Endothelial cell of umbilical vein (primary cell): ENCODE measurements at regions not wholly inside any gene's neighbourhood (a gene's known extent, or its start where the extent isn't known, plus 50 kb on each side); places are given as distances from the start of the nearest gene placed in this dataset.

Source experiments
- BruUV-seq: library from RNA; stranded (reverse); fragments of 400-500 nt; replicated peaks from 2 replicates; lab custom pipeline; 2021; lab: Mats Ljungman, UMichigan
- CTCF ChIA-PET: fragments of 300-600, 350-600 bp; sonication (Branson Sonifier 250); formaldehyde crosslinking; loops from one replicate; lab custom pipeline; 2021; ENCODE audit warnings: antibody characterized with exemption, inconsistent platforms; lab: Charles Lee
- POLR2A ChIA-PET: fragments of 300-600, 350-600 bp; sonication (Branson Sonifier 250); formaldehyde crosslinking; loops from one replicate; lab custom pipeline; 2021; ENCODE audit warnings: antibody characterized with exemption, inconsistent platforms; lab: Charles Lee
- DNase-seq: peaks from one replicate; pipeline ENCODE4 v3.0.0-alpha.2; 2011; ENCODE audit warnings: low read depth, low spot score
- FAIRE-seq: peaks from 2 replicates; lab custom pipeline; 2011; peaks lifted over from hg19 to GRCh38; lab: Jason Lieb, UNC
- H2AFZ ChIP-seq: 2 replicates; pipeline ENCODE4 v1.6.0; 2012; ENCODE audit warnings: low read depth, low read length, control low read depth, inconsistent platforms
- H3K27ac ChIP-seq: 2 replicates; pipeline ENCODE4 v1.5.1; 2011; ENCODE audit warnings: low read depth, mild to moderate bottlenecking, control low read depth, low read length, moderate library complexity; ENCODE audit not compliant: insufficient read depth
- H3K27me3 ChIP-seq, 2 experiments: 2 replicates each; pipeline versions ENCODE4 v1.6.0 to v1.6.1; 2011; ENCODE audit warnings: low read length in 2 of 2, mixed read lengths in 1 of 2; ENCODE audit not compliant: control insufficient read depth in 2 of 2, insufficient read depth in 2 of 2
- H3K36me3 ChIP-seq, 2 experiments: 2 replicates in 1 of 2; 3 replicates in 1 of 2; pipeline ENCODE4 v1.5.1; 2011; ENCODE audit warnings: low read length in 2 of 2, mild to moderate bottlenecking in 1 of 2, moderate library complexity in 1 of 2; ENCODE audit not compliant: control insufficient read depth in 2 of 2, insufficient read depth in 2 of 2; ENCODE audit errors: extremely low read depth in 1 of 2
- H3K4me1 ChIP-seq: 3 replicates; pipeline ENCODE4 v1.5.1; 2011; ENCODE audit warnings: mild to moderate bottlenecking, low read length; ENCODE audit not compliant: control insufficient read depth, insufficient read depth; ENCODE audit errors: extremely low read depth
- H3K4me2 ChIP-seq: 2 replicates; pipeline ENCODE4 v1.6.1; 2011; ENCODE audit warnings: low read length, control low read depth, mixed read lengths; ENCODE audit not compliant: insufficient read depth
- H3K4me3 ChIP-seq, 3 experiments: fragments of 200-600 bp in 1 of 3; sonication (generic), shearing (Covaris generic) in 1 of 3; replicated peaks in 1 of 3; 2 replicates each; pipeline ENCODE4 v1.5.1; 2011 to 2016; ENCODE audit warnings: control low read depth in 3 of 3, low read length in 3 of 3, mild to moderate bottlenecking in 2 of 3, inconsistent platforms in 1 of 3, low read depth in 1 of 3, moderate library complexity in 1 of 3; ENCODE audit not compliant: insufficient read depth in 1 of 3
- H3K79me2 ChIP-seq: 2 replicates; pipeline ENCODE4 v1.6.0; 2012; ENCODE audit warnings: low read length, inconsistent platforms; ENCODE audit not compliant: control insufficient read depth, insufficient read depth
- H3K9ac ChIP-seq: replicated peaks from 2 replicates; pipeline ENCODE3; 2011; ENCODE audit warnings: low read length, control low read depth; ENCODE audit not compliant: insufficient read depth; ENCODE audit errors: extremely low read depth
- H3K9me1 ChIP-seq: replicated peaks from 3 replicates; pipeline ENCODE4 v1.6.0; 2011; ENCODE audit warnings: mild to moderate bottlenecking, low read length; ENCODE audit not compliant: control insufficient read depth, insufficient read depth; ENCODE audit errors: extremely low read depth
- H3K9me3 ChIP-seq: replicated peaks from 2 replicates; pipeline ENCODE4 v1.5.1; 2012; ENCODE audit warnings: low read length, inconsistent platforms; ENCODE audit not compliant: control insufficient read depth, insufficient read depth
- H4K20me1 ChIP-seq: replicated peaks from 2 replicates; pipeline ENCODE3; 2011; ENCODE audit warnings: mild to moderate bottlenecking, low read length; ENCODE audit not compliant: control insufficient read depth, insufficient read depth; ENCODE audit errors: extremely low read depth
- CTCF ChIP-seq, 2 donors: IDR thresholded peaks; 1 replicate in 1 of 2; 2 replicates in 1 of 2; pipeline ENCODE4 v1.5.1; 2011; ENCODE audit warnings: low read length in 2 of 2, mild to moderate bottlenecking in 2 of 2, moderate library complexity in 2 of 2, control low read depth in 1 of 2, inconsistent platforms in 1 of 2, low read depth in 1 of 2; ENCODE audit not compliant: insufficient read depth in 1 of 2; ENCODE audit errors: extremely low read depth in 1 of 2
- EZH2 ChIP-seq: IDR thresholded peaks from 2 replicates; pipeline ENCODE4 v1.6.1; 2012; ENCODE audit warnings: borderline replicate concordance, low read depth, mild to moderate bottlenecking, moderate library complexity, low read length, inconsistent platforms; ENCODE audit not compliant: severe bottlenecking
- FOS ChIP-seq: IDR thresholded peaks from 2 replicates; pipeline ENCODE4 v1.6.1; 2011; ENCODE audit warnings: mild to moderate bottlenecking, low read length, moderate library complexity, borderline replicate concordance; ENCODE audit not compliant: insufficient read depth
- GATA2 ChIP-seq: IDR thresholded peaks from 2 replicates; pipeline ENCODE4 v1.7.0; 2011; ENCODE audit warnings: low read depth, mild to moderate bottlenecking, moderate library complexity, mixed read lengths, low read length; ENCODE audit not compliant: insufficient read length, insufficient read depth
- JUN ChIP-seq: IDR thresholded peaks from 2 replicates; pipeline ENCODE4 v1.6.1; 2011; ENCODE audit warnings: borderline replicate concordance, low read depth; ENCODE audit not compliant: insufficient read length, insufficient read depth
- MAX ChIP-seq: IDR thresholded peaks from 2 replicates; pipeline ENCODE4 v1.6.1; 2011; ENCODE audit not compliant: insufficient read depth, insufficient read length
- MYC ChIP-seq: IDR thresholded peaks from one replicate; pipeline ENCODE4 v1.6.1; 2011; ENCODE audit warnings: mild to moderate bottlenecking, low read depth, low read length
- POLR2A ChIP-seq: IDR thresholded peaks from 2 replicates; pipeline ENCODE4 v1.6.1; 2012; ENCODE audit warnings: low read depth, mild to moderate bottlenecking, control low read depth, low read length
- POLR2AphosphoS5 ChIP-seq: IDR thresholded peaks from 2 replicates; pipeline ENCODE4 v1.6.1; 2012; ENCODE audit warnings: low read depth, mild to moderate bottlenecking, control low read depth, low read length, moderate library complexity; ENCODE audit not compliant: insufficient read depth
- dilution Hi-C: fragments of 300-500 bp; cut with MboI; formaldehyde crosslinking; loops from one replicate; pipeline ENCODE4 v1.15.0; 2019; ENCODE audit warnings: low sequenced_read_pairs; ENCODE audit not compliant: extremely low pct_ligation_motif_present
- intact Hi-C: fragments of 100-400 bp; cut with micrococcal nuclease; formaldehyde crosslinking; loops from one replicate; pipeline ENCODE4 v1.10.0; 2022

- no peak for TF ChIP-seq CTCF (IDR thresholded peaks at IDR 0.05; ENCODE audit: extremely low read depth in 1 of 2, insufficient read depth in 1 of 2, low read depth in 1 of 2, low read length in 2 of 2)
- no peak for TF ChIP-seq FOS
- no peak for TF ChIP-seq POLR2AphosphoS5
- no peak for TF ChIP-seq JUN
- no peak for TF ChIP-seq EZH2
- no peak for TF ChIP-seq GATA2
- no peak for TF ChIP-seq MYC
- TF ChIP-seq POLR2A = no peak
- no peak for TF ChIP-seq MAX
- Histone ChIP-seq H3K79me2 (no peaks in the 10 kb centered on the region), H3K9ac (no peak overlapping the region), H3K9me3 (no peaks in the 10 kb centered on the region), H3K4me1 (no peaks in the 10 kb centered on the region), H4K20me1 (no peaks in the 10 kb centered on the region), H3K4me2 (no peak overlapping the region), H3K27me3 (no peaks in the 10 kb centered on the region), H3K9me1 (no peaks in the 10 kb centered on the region), H3K27ac (no peak overlapping the region), H3K4me3 (no peak overlapping the region), H2AFZ (no peak overlapping the region), H3K36me3 (no peaks in the 10 kb centered on the region)
- POLR2A ChIA-PET = no interaction called here
- dilution Hi-C loops = no loop called here
- CTCF ChIA-PET = no interaction called here
- FAIRE-seq = no peak
- DNase-seq = no peak
- no TSS peak for BruUV-seq
- intact Hi-C loops = no loop called here
These were observed 195.7 kb upstream of the TWIST2 start for GRCh38 chr2:238652053-238652770.
